Ovary (tissue), 7 donors: ENCODE measurements at regions not wholly inside any gene's neighbourhood (a gene's known extent, or its start where the extent isn't known, plus 50 kb on each side); places are given as distances from the start of the nearest gene placed in this dataset.
A peak's percentile ranks its signal among the peaks of the same experiment; 100 is the strongest.

Source experiments
- DNase-seq, 5 donors: peaks; one replicate each; pipeline ENCODE4 v3.0.0-alpha.2; 2019 to 2020
- H3K27ac ChIP-seq, 2 donors: fragments of 200-600 bp; one replicate each; pipeline versions ENCODE4 v1.5.1 to v1.8.0; 2019 to 2022
- H3K27me3 ChIP-seq: fragments of 200-600 bp; one replicate; pipeline ENCODE4 v1.8.0; 2022
- H3K36me3 ChIP-seq: fragments of 200-600 bp; sonication (generic); one replicate; pipeline ENCODE4 v1.5.1; 2019
- H3K4me1 ChIP-seq: one replicate; pipeline ENCODE4 v1.8.1; 2013; ENCODE audit warnings: mild to moderate bottlenecking, moderate library complexity; ENCODE audit not compliant: insufficient read depth
- H3K4me3 ChIP-seq: fragments of 200-600 bp; sonication (generic); one replicate; pipeline ENCODE4 v1.5.1; 2017
- H3K9me3 ChIP-seq, 2 donors: fragments of 200-600 bp in 1 of 2; sonication (generic) in 1 of 2; one replicate each; pipeline versions ENCODE4 v1.5.1 to v1.8.1; 2013 to 2019; ENCODE audit warnings: mild to moderate bottlenecking in 1 of 2, moderate library complexity in 1 of 2
- EP300 ChIP-seq: sonication (generic); formaldehyde crosslinking; IDR thresholded peaks from one replicate; pipeline ENCODE4 v1.6.1; 2017; ENCODE audit warnings: antibody characterized with exemption
- POLR2A ChIP-seq: fragments of 450-650 bp; IDR thresholded peaks from one replicate; pipeline ENCODE4 v1.6.1; 2017; ENCODE audit warnings: antibody characterized with exemption, mild to moderate bottlenecking, moderate library complexity
- WGBS, 3 donors: extraction: QIAGEN DNeasy Blood & Tissue Kit in 1 of 3; methylation state at CpG; one replicate each; pipeline versions ENCODE4 v1.1.5 to v1.1.7; 2013 to 2017; 5-methylcytosine and 5-hydroxymethylcytosine counted together
- intact Hi-C, 4 donors: fragments of 100-400 bp; cut with DNase I; formaldehyde crosslinking; loops; one replicate each; pipeline versions ENCODE4 v1.11.0 to v1.15.1; 2022 to 2023
- TF ChIP-seq, protein P1 (sequence below), 3 donors: fragments of 450-650 bp in 2 of 3; fragments of 200-600 bp in 1 of 3; IDR thresholded peaks; one replicate each; pipeline versions ENCODE4 v1.5.1 to v1.8.0; 2016 to 2022; ENCODE audit warnings: antibody characterized with exemption in 3 of 3, mild to moderate bottlenecking in 1 of 3
- donor health status: DM: no; HTN: no; CAD: no; lungs with moderate emphysema.
- donor health status: DM: no; HTN: no; CAD: no.
- donor health status: Bipolar disorder and iron deficiency.
- donor health status: DM: no; HTN: no; CAD: no.
- donor health status: DM: yes; HTN: yes; CAD: no.

DNA sequence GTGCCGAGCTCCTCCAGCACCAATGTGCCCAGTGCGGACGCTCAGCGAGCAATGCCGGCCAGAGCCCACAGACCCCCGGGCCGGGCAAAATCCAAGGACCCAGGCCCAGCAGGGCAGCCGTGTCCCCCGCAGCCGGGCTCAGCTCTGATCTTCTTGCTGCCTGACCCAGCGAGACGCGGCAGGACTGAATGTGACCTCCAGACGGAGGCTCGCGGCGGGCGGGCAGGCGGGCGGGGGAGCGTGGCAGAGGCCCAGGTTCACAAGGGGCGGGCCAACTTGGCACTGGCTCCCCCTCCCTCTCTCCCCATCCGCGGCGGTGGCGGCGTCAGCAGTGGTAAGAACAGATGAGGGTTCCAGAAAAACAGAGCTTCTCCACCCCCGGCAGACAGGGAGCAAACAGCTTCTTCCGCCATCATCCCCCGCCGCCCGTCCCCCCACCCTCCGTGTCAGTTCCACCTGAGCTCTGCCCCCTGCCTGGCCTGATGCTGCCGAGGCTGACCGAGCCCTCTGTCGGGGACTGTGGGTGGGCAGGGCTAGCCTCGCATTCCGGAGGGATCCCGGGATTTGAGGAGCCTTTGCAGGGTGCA is 94.3 kb downstream of the RFLNA start:
- 6 to 11% (median 10%) methylated on average over 37 to 39 of the region's 39 CpGs for WGBS, 3 donors
- peak; percentile 84 to 93 (median 91) for DNase-seq

DNA sequence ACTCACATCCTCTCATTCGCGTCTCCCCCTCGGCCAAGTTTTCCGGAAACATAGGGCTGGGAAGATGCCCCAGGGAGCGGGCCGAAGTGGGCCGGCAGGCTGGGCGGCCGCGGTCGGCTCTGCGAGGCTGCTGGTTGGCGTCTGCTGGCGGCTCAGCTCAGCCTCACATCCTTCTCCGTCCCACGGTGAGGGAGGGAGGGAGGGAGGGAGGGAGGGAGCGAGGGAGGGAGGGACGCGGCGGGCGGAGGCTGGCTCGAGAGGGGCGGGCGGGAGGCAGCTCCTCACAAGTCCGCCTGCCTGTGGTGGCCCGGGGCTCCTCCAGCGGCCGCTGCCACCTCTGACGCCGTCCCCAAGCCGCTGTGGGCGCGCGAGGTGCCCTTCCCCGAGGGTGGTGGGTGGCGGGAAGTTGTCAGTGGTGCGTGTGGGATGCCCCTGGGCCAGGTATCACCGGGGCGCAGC is 93.8 kb downstream of the RFLNA start:
- Histone ChIP-seq H3K36me3 (no peaks in the 10 kb centered on the region), H3K4me3 (peak overlapping the region; percentile 47), H3K27me3 (no peaks in the 10 kb centered on the region), H3K27ac (peak overlapping the region; percentile 58 to 83), H3K9me3 (no peaks in the 10 kb centered on the region), H3K4me1 (peaks cover 25% of the 10 kb centered on the region)
- intact Hi-C loops: loop anchor here in 2 of 4 donors (1.0 to 10.0 kb wide), 2 partner anchors 34 to 176 kb away; partner anchors contain the start of gene NCOR2 (in 1 of the 2)
- 3 to 9% (median 5%) methylated on average over 27 to 39 of the region's 39 CpGs for WGBS, 3 donors
- peak; percentile 82 to 88 (median 85) for DNase-seq
- TF ChIP-seq, protein P1, sequence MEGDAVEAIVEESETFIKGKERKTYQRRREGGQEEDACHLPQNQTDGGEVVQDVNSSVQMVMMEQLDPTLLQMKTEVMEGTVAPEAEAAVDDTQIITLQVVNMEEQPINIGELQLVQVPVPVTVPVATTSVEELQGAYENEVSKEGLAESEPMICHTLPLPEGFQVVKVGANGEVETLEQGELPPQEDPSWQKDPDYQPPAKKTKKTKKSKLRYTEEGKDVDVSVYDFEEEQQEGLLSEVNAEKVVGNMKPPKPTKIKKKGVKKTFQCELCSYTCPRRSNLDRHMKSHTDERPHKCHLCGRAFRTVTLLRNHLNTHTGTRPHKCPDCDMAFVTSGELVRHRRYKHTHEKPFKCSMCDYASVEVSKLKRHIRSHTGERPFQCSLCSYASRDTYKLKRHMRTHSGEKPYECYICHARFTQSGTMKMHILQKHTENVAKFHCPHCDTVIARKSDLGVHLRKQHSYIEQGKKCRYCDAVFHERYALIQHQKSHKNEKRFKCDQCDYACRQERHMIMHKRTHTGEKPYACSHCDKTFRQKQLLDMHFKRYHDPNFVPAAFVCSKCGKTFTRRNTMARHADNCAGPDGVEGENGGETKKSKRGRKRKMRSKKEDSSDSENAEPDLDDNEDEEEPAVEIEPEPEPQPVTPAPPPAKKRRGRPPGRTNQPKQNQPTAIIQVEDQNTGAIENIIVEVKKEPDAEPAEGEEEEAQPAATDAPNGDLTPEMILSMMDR (IDR thresholded peaks at IDR 0.05): no peak
- peak; percentile 23 for TF ChIP-seq POLR2A

More for the DNA sequence above, 94.3 kb downstream of the RFLNA start:
- H3K27me3 ChIP-seq: no peaks in the 10 kb centered on the region
- peak overlapping the region; percentile 58 to 83 for H3K27ac ChIP-seq
- peak overlapping the region; percentile 47 for H3K4me3 ChIP-seq
- intact Hi-C loops: loop anchor here in 2 of 4 donors (1.0 to 10.0 kb wide), 2 partner anchors 33 to 176 kb away; partner anchors contain the start of gene NCOR2 (in 1 of the 2)
- H3K36me3 ChIP-seq: no peaks in the 10 kb centered on the region
- no peak for TF ChIP-seq POLR2A
- TF ChIP-seq EP300: no peak
- TF ChIP-seq, protein P1 (IDR thresholded peaks at IDR 0.05): peak in 1 of 3 donors; percentile 15
- peaks cover 30% of the 10 kb centered on the region for H3K4me1 ChIP-seq
- H3K9me3 ChIP-seq: no peaks in the 10 kb centered on the region

DNA sequence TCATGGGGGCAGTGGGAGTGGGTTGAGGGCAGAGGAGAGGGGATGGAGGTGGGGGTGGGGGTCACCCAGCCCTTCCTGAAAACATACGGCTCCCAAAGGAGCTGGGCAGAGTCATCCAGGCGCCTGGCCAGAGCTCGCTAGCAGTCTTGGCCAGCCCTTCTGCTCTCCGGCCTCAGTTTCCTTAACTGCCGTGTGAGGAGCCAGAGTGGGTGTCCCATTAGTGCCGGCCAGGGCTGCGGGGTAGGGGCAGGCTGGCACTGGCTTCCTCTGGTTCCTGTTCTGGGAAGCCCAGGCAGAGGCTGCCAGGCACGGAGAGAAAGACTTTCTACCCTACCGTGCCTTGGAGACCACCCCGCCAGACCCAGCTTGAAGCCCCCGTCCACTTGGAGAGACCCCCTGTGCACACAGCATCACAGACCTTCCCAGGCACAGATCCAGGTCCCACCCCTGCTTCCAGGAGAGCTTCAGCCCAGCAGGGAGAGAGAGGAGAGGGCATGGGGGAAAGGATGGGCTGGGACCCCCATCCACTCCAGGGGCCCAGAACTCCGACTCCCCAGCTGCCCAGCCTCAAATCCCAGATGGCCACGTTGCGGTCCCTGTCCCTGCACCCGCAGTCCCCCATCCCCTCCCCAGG is 93.3 kb downstream of the RFLNA start:
- Histone ChIP-seq H3K27ac (peak overlapping the region; percentile 5 to 83), H3K4me3 (peak overlapping the region; percentile 47), H3K36me3 (no peaks in the 10 kb centered on the region), H3K9me3 (no peaks in the 10 kb centered on the region), H3K4me1 (peaks cover 19% of the 10 kb centered on the region), H3K27me3 (no peaks in the 10 kb centered on the region)
- WGBS, 3 donors: 37 to 46% (median 38%) methylated on average over 15 of the region's 15 CpGs
- intact Hi-C loops: loop anchor here in 1 of 4 donors (10.0 kb wide), 1 partner anchor 177 kb away; the partner anchor contains the start of gene NCOR2
- peak in 2 of 5 donors; percentile 61 to 65 for DNase-seq
- no peak for TF ChIP-seq EP300
- TF ChIP-seq, protein P1 (IDR thresholded peaks at IDR 0.05): no peak
- no peak for TF ChIP-seq POLR2A

DNA sequence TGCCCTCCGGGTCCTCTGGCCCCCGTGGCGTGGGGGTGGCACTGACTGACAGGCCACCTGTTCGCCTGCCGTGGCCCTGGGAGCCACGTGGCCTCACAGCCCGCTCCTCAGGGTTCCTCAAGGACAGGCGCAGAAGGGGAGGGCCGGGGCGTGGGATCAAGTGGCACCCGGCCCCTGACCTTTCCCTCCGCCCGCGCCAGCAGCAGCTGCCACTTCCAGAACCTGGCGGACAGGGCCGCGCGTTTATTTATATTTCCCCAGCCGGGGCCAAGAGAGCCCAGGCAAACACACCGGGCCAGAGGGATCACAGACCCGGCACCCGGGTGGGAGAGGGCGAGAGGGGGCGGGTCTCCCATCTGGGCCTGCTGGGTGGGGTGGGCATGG is 92.6 kb downstream of the RFLNA start:
- TF ChIP-seq, protein P1 (IDR thresholded peaks at IDR 0.05): no peak
- no peak for TF ChIP-seq EP300
- TF ChIP-seq POLR2A: no peak
- peak in 2 of 5 donors; percentile 70 for DNase-seq
- peaks cover 14% of the 10 kb centered on the region for H3K4me1 ChIP-seq
- H3K27me3 ChIP-seq: no peaks in the 10 kb centered on the region
- no peaks in the 10 kb centered on the region for H3K36me3 ChIP-seq
- H3K27ac ChIP-seq: peak overlapping the region; percentile 5 to 83
- WGBS, 3 donors: 27 to 41% (median 30%) methylated on average over 20 to 24 of the region's 24 CpGs
- peak overlapping the region; percentile 47 for H3K4me3 ChIP-seq
- no peaks in the 10 kb centered on the region for H3K9me3 ChIP-seq
- intact Hi-C loops: loop anchor here in 1 of 4 donors (10.0 kb wide), 1 partner anchor 177 kb away; the partner anchor contains the start of gene NCOR2
